ENCODE measurements at regions not wholly inside any gene's neighbourhood (a gene's known extent, or its start where the extent isn't known, plus 50 kb on each side); places are given as distances from the start of the nearest gene placed in this dataset.

- intact Hi-C loops (cut with micrococcal nuclease) (no loop called here), in situ Hi-C loops (cut with MboI) (no loop called here)
- H4K20me1 ChIP-seq (replicated peaks; ENCODE audit: control insufficient read depth, insufficient read depth, low read length) = no peaks in the 10 kb centered on the region
- no peaks in the 10 kb centered on the region for H3K27me3 ChIP-seq (ENCODE audit: control insufficient read depth in 2 of 2, insufficient read depth in 2 of 2, low read length in 2 of 2)
- no peak overlapping the region for H3K4me2 ChIP-seq (ENCODE audit: insufficient read depth, low read length)
- no TSS peak for BruUV-seq (replicated peaks)
- H3K4me1 ChIP-seq (replicated peaks in 1 of 2; ENCODE audit: control insufficient read depth in 2 of 2, insufficient read depth in 2 of 2, low read length in 2 of 2) = no peaks in the 10 kb centered on the region
- H3K4me3 ChIP-seq = no peak overlapping the region
- no peak overlapping the region for H3K27ac ChIP-seq (ENCODE audit: extremely low read depth, low read depth, low read length)
- FAIRE-seq (no peak), ATAC-seq (no peak), DNase-seq (ENCODE audit: extremely low read depth in 1 of 4, low spot score in 3 of 4) (no peak)
- no peaks in the 10 kb centered on the region for H3K79me2 ChIP-seq (ENCODE audit: control insufficient read depth, insufficient read depth, low read length)
- no peaks in the 10 kb centered on the region for H3K36me3 ChIP-seq (ENCODE audit: control insufficient read depth, insufficient read depth, low read length)
- no peak overlapping the region for H2AFZ ChIP-seq (ENCODE audit: low read depth, low read length)
- CTCF ChIA-PET (ENCODE audit: low intra/inter-chr PET ratio) = no interaction called here
- WGBS (ENCODE audit: insufficient coverage, low coverage, missing lambda C conversion rate) = 0% methylated on average over 3 of the region's 3 CpGs
- no peaks in the 10 kb centered on the region for H3K9me3 ChIP-seq (replicated peaks; ENCODE audit: control insufficient read depth, insufficient read depth, low read depth, low read length)
- no peaks in the 10 kb centered on the region for H3K9me1 ChIP-seq (ENCODE audit: control insufficient read depth, insufficient read depth, low read length)
- POLR2A ChIA-PET = no interaction called here
- no peak overlapping the region for H3K9ac ChIP-seq (ENCODE audit: insufficient read depth in 1 of 2, low read depth in 2 of 2, low read length in 2 of 2)
- no peak for TF ChIP-seq HOMEZ (CRISPR knock-in tag; IDR thresholded peaks at IDR 0.05)
- TF ChIP-seq, protein P1, sequence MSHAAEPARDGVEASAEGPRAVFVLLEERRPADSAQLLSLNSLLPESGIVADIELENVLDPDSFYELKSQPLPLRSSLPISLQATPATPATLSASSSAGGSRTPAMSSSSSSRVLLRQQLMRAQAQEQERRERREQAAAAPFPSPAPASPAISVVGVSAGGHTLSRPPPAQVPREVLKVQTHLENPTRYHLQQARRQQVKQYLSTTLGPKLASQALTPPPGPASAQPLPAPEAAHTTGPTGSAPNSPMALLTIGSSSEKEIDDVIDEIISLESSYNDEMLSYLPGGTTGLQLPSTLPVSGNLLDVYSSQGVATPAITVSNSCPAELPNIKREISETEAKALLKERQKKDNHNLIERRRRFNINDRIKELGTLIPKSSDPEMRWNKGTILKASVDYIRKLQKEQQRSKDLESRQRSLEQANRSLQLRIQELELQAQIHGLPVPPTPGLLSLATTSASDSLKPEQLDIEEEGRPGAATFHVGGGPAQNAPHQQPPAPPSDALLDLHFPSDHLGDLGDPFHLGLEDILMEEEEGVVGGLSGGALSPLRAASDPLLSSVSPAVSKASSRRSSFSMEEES (CRISPR knock-in tag; IDR thresholded peaks at IDR 0.05) = no peak
- no peak for TF ChIP-seq LARP7 (IDR thresholded peaks at IDR 0.05)
- TF ChIP-seq ZNF165 (CRISPR knock-in tag; IDR thresholded peaks at IDR 0.05; ENCODE audit: borderline replicate concordance) = no peak
- TF ChIP-seq, protein P2, sequence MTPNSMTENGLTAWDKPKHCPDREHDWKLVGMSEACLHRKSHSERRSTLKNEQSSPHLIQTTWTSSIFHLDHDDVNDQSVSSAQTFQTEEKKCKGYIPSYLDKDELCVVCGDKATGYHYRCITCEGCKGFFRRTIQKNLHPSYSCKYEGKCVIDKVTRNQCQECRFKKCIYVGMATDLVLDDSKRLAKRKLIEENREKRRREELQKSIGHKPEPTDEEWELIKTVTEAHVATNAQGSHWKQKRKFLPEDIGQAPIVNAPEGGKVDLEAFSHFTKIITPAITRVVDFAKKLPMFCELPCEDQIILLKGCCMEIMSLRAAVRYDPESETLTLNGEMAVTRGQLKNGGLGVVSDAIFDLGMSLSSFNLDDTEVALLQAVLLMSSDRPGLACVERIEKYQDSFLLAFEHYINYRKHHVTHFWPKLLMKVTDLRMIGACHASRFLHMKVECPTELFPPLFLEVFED (CRISPR knock-in tag; conservative IDR thresholded peaks at IDR 0.05) = no peak
- TF ChIP-seq PPARD (CRISPR knock-in tag; IDR thresholded peaks at IDR 0.05) = no peak
- no peak for TF ChIP-seq SMAD4 (CRISPR knock-in tag; conservative IDR thresholded peaks at IDR 0.05)
- TF ChIP-seq BMI1 (IDR thresholded peaks at IDR 0.05; ENCODE audit: low read length) = no peak
- TF ChIP-seq, protein P3, sequence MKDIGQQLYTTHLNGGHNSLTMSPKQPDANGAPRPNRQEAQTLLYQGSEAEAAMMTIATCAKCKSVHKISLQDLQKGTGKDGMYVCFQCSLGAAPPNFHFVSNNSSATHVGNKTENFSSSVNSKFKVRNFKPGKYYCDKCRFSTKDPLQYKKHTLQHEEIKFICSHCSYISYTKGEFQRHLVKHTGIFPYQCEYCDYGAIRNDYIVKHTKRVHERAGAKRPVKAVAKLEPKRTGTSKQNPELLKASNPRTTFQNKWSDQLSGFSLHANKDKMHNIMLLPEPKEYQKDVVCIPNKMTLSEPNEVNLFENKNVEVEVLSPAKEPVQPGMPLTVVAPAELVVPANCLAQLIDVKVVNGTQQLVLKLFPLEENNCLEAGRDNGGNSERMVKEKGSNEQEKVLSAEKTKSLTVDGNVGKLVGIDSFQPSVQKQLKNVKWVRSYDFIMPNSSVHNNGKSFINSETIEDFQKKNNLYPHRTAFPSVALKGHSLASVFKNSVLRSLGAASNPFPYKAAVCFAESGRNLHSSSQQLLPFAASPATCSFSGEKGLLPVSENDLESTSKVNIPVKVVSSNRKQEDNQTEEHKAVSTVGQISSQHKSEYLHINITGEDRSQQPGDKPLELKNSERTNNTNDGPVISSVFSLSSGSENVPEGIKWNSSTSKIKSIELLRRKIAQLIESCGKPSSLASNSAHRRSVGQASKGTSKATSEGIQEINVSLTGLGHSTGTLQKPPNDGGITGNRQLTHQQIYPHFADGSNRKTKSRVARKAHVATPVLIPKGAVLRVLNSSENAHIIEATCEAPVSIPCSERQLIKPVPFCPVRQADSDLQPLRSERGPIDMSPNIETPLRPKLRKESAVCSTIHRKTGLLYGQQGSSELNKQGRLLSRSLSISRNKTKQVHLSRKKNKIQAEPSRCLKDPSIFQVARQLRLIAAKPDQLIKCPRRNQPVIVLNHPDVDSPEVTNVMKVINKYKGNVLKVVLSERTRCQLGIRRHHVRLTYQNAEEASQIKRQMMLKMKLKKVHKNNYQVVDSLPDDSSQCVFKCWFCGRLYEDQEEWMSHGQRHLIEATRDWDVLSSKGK (CRISPR knock-in tag; IDR thresholded peaks at IDR 0.05) = no peak
- TF ChIP-seq, protein P4, sequence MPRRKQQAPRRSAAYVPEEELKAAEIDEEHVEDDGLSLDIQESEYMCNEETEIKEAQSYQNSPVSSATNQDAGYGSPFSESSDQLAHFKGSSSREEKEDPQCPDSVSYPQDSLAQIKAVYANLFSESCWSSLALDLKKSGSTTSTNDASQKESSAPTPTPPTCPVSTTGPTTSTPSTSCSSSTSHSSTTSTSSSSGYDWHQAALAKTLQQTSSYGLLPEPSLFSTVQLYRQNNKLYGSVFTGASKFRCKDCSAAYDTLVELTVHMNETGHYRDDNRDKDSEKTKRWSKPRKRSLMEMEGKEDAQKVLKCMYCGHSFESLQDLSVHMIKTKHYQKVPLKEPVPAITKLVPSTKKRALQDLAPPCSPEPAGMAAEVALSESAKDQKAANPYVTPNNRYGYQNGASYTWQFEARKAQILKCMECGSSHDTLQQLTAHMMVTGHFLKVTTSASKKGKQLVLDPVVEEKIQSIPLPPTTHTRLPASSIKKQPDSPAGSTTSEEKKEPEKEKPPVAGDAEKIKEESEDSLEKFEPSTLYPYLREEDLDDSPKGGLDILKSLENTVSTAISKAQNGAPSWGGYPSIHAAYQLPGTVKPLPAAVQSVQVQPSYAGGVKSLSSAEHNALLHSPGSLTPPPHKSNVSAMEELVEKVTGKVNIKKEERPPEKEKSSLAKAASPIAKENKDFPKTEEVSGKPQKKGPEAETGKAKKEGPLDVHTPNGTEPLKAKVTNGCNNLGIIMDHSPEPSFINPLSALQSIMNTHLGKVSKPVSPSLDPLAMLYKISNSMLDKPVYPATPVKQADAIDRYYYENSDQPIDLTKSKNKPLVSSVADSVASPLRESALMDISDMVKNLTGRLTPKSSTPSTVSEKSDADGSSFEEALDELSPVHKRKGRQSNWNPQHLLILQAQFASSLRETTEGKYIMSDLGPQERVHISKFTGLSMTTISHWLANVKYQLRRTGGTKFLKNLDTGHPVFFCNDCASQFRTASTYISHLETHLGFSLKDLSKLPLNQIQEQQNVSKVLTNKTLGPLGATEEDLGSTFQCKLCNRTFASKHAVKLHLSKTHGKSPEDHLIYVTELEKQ (CRISPR knock-in tag; IDR thresholded peaks at IDR 0.05) = no peak
- no peak for TF ChIP-seq ATF7 (IDR thresholded peaks at IDR 0.05)
- no peak for TF ChIP-seq TAL1 (IDR thresholded peaks at IDR 0.05)
- TF ChIP-seq MTA2 (IDR thresholded peaks at IDR 0.05; ENCODE audit: low read depth) = no peak
Observed at GRCh38 chr13:37375724-37376123, 222.8 kb downstream of the POSTN start.
